HS-27A (cell line): ENCODE measurements at regions not wholly inside any gene's neighbourhood (a gene's known extent, or its start where the extent isn't known, plus 50 kb on each side); places are given as distances from the start of the nearest gene placed in this dataset.
"Not testable (repeated sequence)": the region's sequence is repeated elsewhere in the genome, so short reads cannot be mapped to it uniquely, and the experiment has no call there.

Source experiments
- DNase-seq: peaks from one replicate; pipeline ENCODE4 v3.0.0-alpha.2; 2012; ENCODE audit warnings: low read depth, missing footprints

- DNase-seq = peak; percentile 26
Measured at GRCh38 chr4:147160908-147161513, 215.3 kb upstream of the TTC29 start.

GRCh38 chr4:147163311-147163710, 217.6 kb upstream of the TTC29 start:
- DNase-seq = no peak

- not testable (repeated sequence) for DNase-seq
Measured at GRCh38 chr4:147168200-147168599, 222.5 kb upstream of the TTC29 start.

- DNase-seq = no peak
Measured at GRCh38 chr4:147173322-147173721, 227.7 kb upstream of the TTC29 start.

GRCh38 chr4:147173797-147174432, 228.3 kb upstream of the TTC29 start:
- no peak for DNase-seq

GRCh38 chr4:147174591-147174990, 228.9 kb upstream of the TTC29 start:
- no peak for DNase-seq

- no peak for DNase-seq
Measured at GRCh38 chr4:147175460-147176025, 229.9 kb upstream of the TTC29 start.

GRCh38 chr4:147182041-147182440, 236.4 kb upstream of the TTC29 start:
- DNase-seq = no peak

- DNase-seq = no peak
Measured at GRCh38 chr4:147192679-147193078, 247.0 kb upstream of the TTC29 start.

GRCh38 chr4:147194114-147194513, 248.4 kb upstream of the TTC29 start:
- no peak for DNase-seq

GRCh38 chr4:147194604-147195003, 248.9 kb upstream of the TTC29 start:
- no peak for DNase-seq

GRCh38 chr4:147195386-147195785, 249.7 kb upstream of the TTC29 start:
- peak; percentile 71 for DNase-seq

GRCh38 chr4:147198411-147199051, 252.9 kb upstream of the TTC29 start:
- DNase-seq = peak; percentile 68

- DNase-seq = no peak
Measured at GRCh38 chr4:147201016-147201415, 255.4 kb upstream of the TTC29 start.

GRCh38 chr4:147206807-147207206, 261.1 kb upstream of the TTC29 start:
- DNase-seq = no peak

GRCh38 chr4:147207911-147208310, 262.2 kb upstream of the TTC29 start:
- no peak for DNase-seq

- DNase-seq = no peak
Measured at GRCh38 chr4:147217655-147218054, 263.2 kb upstream of the EDNRA start.

- DNase-seq = no peak
Measured at GRCh38 chr4:147219145-147219544, 261.8 kb upstream of the EDNRA start.

- DNase-seq = no peak
Measured at GRCh38 chr4:147220833-147221232, 260.1 kb upstream of the EDNRA start.

GRCh38 chr4:147222906-147223305, 258.0 kb upstream of the EDNRA start:
- DNase-seq = no peak

- DNase-seq = no peak
Measured at GRCh38 chr4:147223576-147223975, 257.3 kb upstream of the EDNRA start.

- no peak for DNase-seq
Measured at GRCh38 chr4:147236806-147237205, 244.1 kb upstream of the EDNRA start.

- no peak for DNase-seq
Measured at GRCh38 chr4:147244786-147245185, 236.1 kb upstream of the EDNRA start.
